Endodermal cell (in vitro differentiated cells): ENCODE measurements at regions not wholly inside any gene's neighbourhood (a gene's known extent, or its start where the extent isn't known, plus 50 kb on each side); places are given as distances from the start of the nearest gene placed in this dataset.

Experiments
- DNase-seq: peaks from one replicate; pipeline ENCODE4 v3.0.0-alpha.2; 2017
- H3K27ac ChIP-seq: 2 replicates; pipeline ENCODE4 v1.5.1; 2013; ENCODE audit warnings: mild to moderate bottlenecking, low read depth, low read length, moderate library complexity
- H3K27me3 ChIP-seq: 2 replicates; pipeline ENCODE4 v1.6.1; 2013; ENCODE audit warnings: mild to moderate bottlenecking, low read length, moderate library complexity; ENCODE audit not compliant: insufficient read depth, control insufficient read depth, poor library complexity, severe bottlenecking
- H3K36me3 ChIP-seq: 2 replicates; pipeline ENCODE4 v1.7.0; 2013; ENCODE audit warnings: mild to moderate bottlenecking, low read length, moderate library complexity; ENCODE audit not compliant: control insufficient read depth, insufficient read depth
- H3K4me1 ChIP-seq: one replicate; pipeline ENCODE4 v1.7.0; 2013; ENCODE audit warnings: low read length; ENCODE audit not compliant: control insufficient read depth, insufficient read depth
- H3K4me3 ChIP-seq: 2 replicates; pipeline ENCODE4 v1.5.1; 2013; ENCODE audit warnings: mild to moderate bottlenecking, low read length, moderate library complexity
- H3K9ac ChIP-seq: 2 replicates; pipeline ENCODE4 v1.6.1; 2013; ENCODE audit warnings: mild to moderate bottlenecking, low read length, moderate library complexity; ENCODE audit not compliant: poor library complexity, severe bottlenecking; ENCODE audit errors: extremely low read depth
- H3K9me3 ChIP-seq: 2 replicates; pipeline ENCODE4 v1.6.1; 2013; ENCODE audit warnings: mild to moderate bottlenecking, low read length, moderate library complexity; ENCODE audit not compliant: control insufficient read depth
- H3K27ac Mint-ChIP-seq: 2 replicates; pipeline ENCODE4 v1.8.0; 2020; ENCODE audit warnings: mixed read lengths
- H3K27me3 Mint-ChIP-seq: 2 replicates; pipeline ENCODE4 v1.8.0; 2021; ENCODE audit warnings: mild to moderate bottlenecking, mixed read lengths; ENCODE audit not compliant: insufficient read depth
- H3K36me3 Mint-ChIP-seq: 2 replicates; pipeline ENCODE4 v1.8.0; 2020; ENCODE audit warnings: low read depth, mixed read lengths
- H3K4me1 Mint-ChIP-seq: 2 replicates; pipeline ENCODE4 v1.8.0; 2020; ENCODE audit warnings: mixed read lengths
- H3K4me3 Mint-ChIP-seq: 2 replicates; pipeline ENCODE4 v1.8.0; 2020; ENCODE audit warnings: mild to moderate bottlenecking, moderate library complexity, mixed read lengths
- H3K9me3 Mint-ChIP-seq: 2 replicates; pipeline ENCODE4 v1.8.0; 2020; ENCODE audit warnings: mild to moderate bottlenecking, mixed read lengths
- CTCF ChIP-seq: fragments of 200-600 bp; sonication (generic); conservative IDR thresholded peaks from 2 replicates; pipeline ENCODE4 v1.5.0; 2021; ENCODE audit warnings: antibody characterized with exemption, mild to moderate bottlenecking
- whole genome bisulfite sequencing, 2 experiments: methylation state at CpG; one replicate each; pipeline versions ENCODE4 v1.1.5 to v1.1.7; 2013; ENCODE audit warnings: missing lambda C conversion rate in 2 of 2, mixed read lengths in 1 of 2; ENCODE audit not compliant: insufficient coverage in 1 of 2, insufficient read length in 1 of 2; 5-methylcytosine and 5-hydroxymethylcytosine counted together

- no peak overlapping the region for H3K27ac ChIP-seq
- H3K4me3 ChIP-seq = no peak overlapping the region
- Mint-ChIP-seq H3K27ac (no peak overlapping the region), H3K27me3 (no peaks in the 10 kb centered on the region), H3K4me1 (no peaks in the 10 kb centered on the region), H3K9me3 (no peaks in the 10 kb centered on the region), H3K36me3 (no peaks in the 10 kb centered on the region), H3K4me3 (no peak overlapping the region)
- no peaks in the 10 kb centered on the region for H3K9me3 ChIP-seq
- H3K36me3 ChIP-seq = no peaks in the 10 kb centered on the region
- H3K9ac ChIP-seq = no peak overlapping the region
- 100% methylated on average over 1 of the region's 1 CpG for WGBS, 2 experiments
- H3K4me1 ChIP-seq = no peaks in the 10 kb centered on the region
- no peak for DNase-seq
- no peak for TF ChIP-seq CTCF
- H3K27me3 ChIP-seq = no peaks in the 10 kb centered on the region
Measured at GRCh38 chr3:28949580-28949979, 331.3 kb upstream of the RBMS3 start.

- Mint-ChIP-seq H3K27ac (no peak overlapping the region), H3K27me3 (no peaks in the 10 kb centered on the region)
- no peak for DNase-seq
Measured at GRCh38 chr3:28950614-28951013, 330.3 kb upstream of the RBMS3 start.

GRCh38 chr3:28951772-28952556 lies 328.9 kb upstream of the RBMS3 start:
- H3K9me3 Mint-ChIP-seq = no peaks in the 10 kb centered on the region
- no peaks in the 10 kb centered on the region for H3K27me3 ChIP-seq
- WGBS, 2 experiments = 83 to 100% methylated on average over 1 to 2 of the region's 4 CpGs
- H3K36me3 Mint-ChIP-seq = no peaks in the 10 kb centered on the region
- H3K4me1 Mint-ChIP-seq = no peaks in the 10 kb centered on the region
- no peaks in the 10 kb centered on the region for H3K4me1 ChIP-seq
- no peak overlapping the region for H3K27ac Mint-ChIP-seq
- TF ChIP-seq CTCF = no peak
- DNase-seq = no peak
- H3K27ac ChIP-seq = no peak overlapping the region
- no peaks in the 10 kb centered on the region for H3K9me3 ChIP-seq
- H3K4me3 ChIP-seq = no peak overlapping the region
- no peak overlapping the region for H3K4me3 Mint-ChIP-seq
- no peaks in the 10 kb centered on the region for H3K36me3 ChIP-seq
- no peaks in the 10 kb centered on the region for H3K27me3 Mint-ChIP-seq
- H3K9ac ChIP-seq = no peak overlapping the region

More at GRCh38 chr3:28950614-28951013, 330.3 kb upstream of the RBMS3 start:
- Mint-ChIP-seq H3K4me3 (no peak overlapping the region), H3K9me3 (no peaks in the 10 kb centered on the region), H3K4me1 (no peaks in the 10 kb centered on the region), H3K36me3 (no peaks in the 10 kb centered on the region)
- H3K27ac ChIP-seq = no peak overlapping the region
- no peak overlapping the region for H3K4me3 ChIP-seq
- H3K36me3 ChIP-seq = no peaks in the 10 kb centered on the region
- no peaks in the 10 kb centered on the region for H3K9me3 ChIP-seq
- no peak for TF ChIP-seq CTCF
- no peaks in the 10 kb centered on the region for H3K4me1 ChIP-seq
- H3K9ac ChIP-seq = no peak overlapping the region
- no peaks in the 10 kb centered on the region for H3K27me3 ChIP-seq
